IMR-90 (cell line): ENCODE measurements at regions not wholly inside any gene's neighbourhood (a gene's known extent, or its start where the extent isn't known, plus 50 kb on each side); places are given as distances from the start of the nearest gene placed in this dataset.

Source experiments
- ATAC-seq: fragments of 200-7000 bp; cut with Tn5 transposase; 2 replicates; pipeline ENCODE4 v1.9.1; 2020; ENCODE audit warnings: low read depth, mild to moderate bottlenecking, moderate library complexity
- BruUV-seq: library from RNA; stranded (reverse); fragments of 400-500 nt; replicated peaks from 2 replicates; lab custom pipeline; 2021; lab: Mats Ljungman, UMichigan
- CTCF ChIA-PET: fragments of 300-600 bp; formaldehyde crosslinking; extraction: SDS; loops from one replicate; lab custom pipeline; 2021; ENCODE audit warnings: antibody characterized with exemption; lab: Yijun Ruan, JAX
- POLR2A ChIA-PET: fragments of 300-600 bp; sonication (Branson Sonifier 250); formaldehyde crosslinking; loops from one replicate; lab custom pipeline; 2022; ENCODE audit warnings: antibody characterized with exemption; ENCODE audit not compliant: unreplicated experiment; lab: Charles Lee
- DNase-seq: peaks from one replicate; pipeline ENCODE4 v3.0.0; 2013
- H2AFZ ChIP-seq: replicated peaks from 2 replicates; pipeline ENCODE3; 2013; ENCODE audit warnings: low read length, mild to moderate bottlenecking; ENCODE audit not compliant: poor library complexity
- H2AK5ac ChIP-seq: 2 replicates; pipeline ENCODE4 v1.6.1; 2013; ENCODE audit warnings: low read depth, low read length, inconsistent platforms
- H2AK9ac ChIP-seq: replicated peaks from 2 replicates; pipeline ENCODE3; 2013; ENCODE audit warnings: mild to moderate bottlenecking, low read depth, low read length, moderate library complexity; ENCODE audit not compliant: poor library complexity
- H2BK120ac ChIP-seq: 2 replicates; pipeline ENCODE4 v1.6.1; 2013; ENCODE audit warnings: low read depth, low read length, inconsistent platforms
- H2BK15ac ChIP-seq: 3 replicates; pipeline ENCODE4 v1.6.1; 2013; ENCODE audit warnings: low read depth, low read length, inconsistent platforms
- H2BK20ac ChIP-seq: 2 replicates; pipeline ENCODE4 v1.6.1; 2013; ENCODE audit warnings: low read depth, mild to moderate bottlenecking, inconsistent platforms, low read length, moderate library complexity
- H2BK5ac ChIP-seq: 2 replicates; pipeline ENCODE4 v1.6.1; 2013; ENCODE audit warnings: mild to moderate bottlenecking, low read depth, low read length, inconsistent platforms; ENCODE audit not compliant: poor library complexity, severe bottlenecking
- H3K14ac ChIP-seq: replicated peaks from 2 replicates; pipeline ENCODE4 v1.6.1; 2013; ENCODE audit warnings: low read depth, low read length, inconsistent platforms
- H3K18ac ChIP-seq: 2 replicates; pipeline ENCODE4 v1.6.1; 2013; ENCODE audit warnings: low read depth, low read length, control low read depth
- H3K23ac ChIP-seq: 2 replicates; pipeline ENCODE4 v1.6.1; 2013; ENCODE audit warnings: low read depth, low read length, inconsistent platforms
- H3K27ac ChIP-seq: 2 replicates; pipeline ENCODE4 v1.5.1; 2013; ENCODE audit warnings: mild to moderate bottlenecking, control low read depth, low read length; ENCODE audit not compliant: insufficient read depth
- H3K27me3 ChIP-seq: 2 replicates; pipeline ENCODE4 v1.6.1; 2013; ENCODE audit warnings: low read length; ENCODE audit not compliant: control insufficient read depth, insufficient read depth
- H3K36me3 ChIP-seq: 2 replicates; pipeline ENCODE4 v1.6.1; 2013; ENCODE audit warnings: low read length, mixed read lengths; ENCODE audit not compliant: control insufficient read depth, insufficient read depth
- H3K4ac ChIP-seq: 2 replicates; pipeline ENCODE4 v1.6.1; 2013; ENCODE audit warnings: low read depth, low read length, inconsistent platforms
- H3K4me1 ChIP-seq: 2 replicates; pipeline ENCODE4 v1.6.1; 2013; ENCODE audit warnings: low read length, mixed read lengths; ENCODE audit not compliant: control insufficient read depth, insufficient read depth
- H3K4me2 ChIP-seq: 2 replicates; pipeline ENCODE4 v1.6.1; 2013; ENCODE audit warnings: low read depth, mild to moderate bottlenecking, control low read depth, low read length, moderate library complexity
- H3K4me3 ChIP-seq: 2 replicates; pipeline ENCODE4 v1.5.1; 2013; ENCODE audit warnings: low read depth, mild to moderate bottlenecking, control low read depth, low read length, moderate library complexity; ENCODE audit not compliant: insufficient read depth
- H3K56ac ChIP-seq: 2 replicates; pipeline ENCODE4 v1.6.1; 2013; ENCODE audit warnings: low read length, inconsistent platforms; ENCODE audit not compliant: insufficient read depth; ENCODE audit errors: extremely low read depth
- H3K79me1 ChIP-seq, 2 experiments: 2 replicates each; pipeline ENCODE4 v1.6.1; 2013; ENCODE audit warnings: low read length in 2 of 2, inconsistent platforms in 1 of 2, low read depth in 1 of 2
- H3K9ac ChIP-seq: 2 replicates; pipeline ENCODE4 v1.6.1; 2013; ENCODE audit warnings: low read depth, low read length, control low read depth
- H3K9me1 ChIP-seq: 2 replicates; pipeline ENCODE4 v1.6.1; 2013; ENCODE audit warnings: low read length, inconsistent platforms; ENCODE audit not compliant: insufficient read depth
- H3K9me3 ChIP-seq: 2 replicates; pipeline ENCODE4 v1.6.1; 2013; ENCODE audit warnings: low read length; ENCODE audit not compliant: control insufficient read depth, insufficient read depth
- H4K20me1 ChIP-seq: 2 replicates; pipeline ENCODE4 v1.6.1; 2013; ENCODE audit warnings: low read length, inconsistent platforms; ENCODE audit not compliant: insufficient read depth
- H4K5ac ChIP-seq: 2 replicates; pipeline ENCODE4 v1.6.1; 2013; ENCODE audit warnings: mild to moderate bottlenecking, low read depth, low read length, control low read depth
- H4K8ac ChIP-seq, 2 experiments: 2 replicates each; pipeline ENCODE4 v1.6.1; 2013; ENCODE audit warnings: low read depth in 2 of 2, low read length in 2 of 2, control low read depth in 1 of 2, inconsistent platforms in 1 of 2
- H4K91ac ChIP-seq: 2 replicates; pipeline ENCODE4 v1.6.1; 2013; ENCODE audit warnings: low read depth, low read length, inconsistent platforms; ENCODE audit not compliant: insufficient read depth
- BHLHE40 ChIP-seq: fragments of 150-350 bp; IDR thresholded peaks from 2 replicates; pipeline ENCODE4 v1.6.1; 2016; ENCODE audit warnings: mild to moderate bottlenecking, low read depth, low read length
- CEBPB ChIP-seq: IDR thresholded peaks from 2 replicates; pipeline ENCODE4 v1.6.1; 2012; ENCODE audit warnings: low read depth, low read length, improper control_type of control experiment
- CHD1 ChIP-seq: IDR thresholded peaks from 2 replicates; pipeline ENCODE4 v1.6.1; 2012; ENCODE audit warnings: low read depth, low read length, improper control_type of control experiment
- ELK1 ChIP-seq: fragments of 150-350 bp; IDR thresholded peaks from 2 replicates; pipeline ENCODE4 v1.6.1; 2016; ENCODE audit warnings: low read depth, mild to moderate bottlenecking, low read length, moderate library complexity, borderline replicate concordance
- FOS ChIP-seq: fragments of 150-350 bp; IDR thresholded peaks from 2 replicates; pipeline ENCODE4 v1.6.1; 2016; ENCODE audit warnings: low read depth, low read length
- MAZ ChIP-seq: IDR thresholded peaks from 2 replicates; pipeline ENCODE4 v1.6.1; 2012; ENCODE audit warnings: low read depth, mild to moderate bottlenecking, low read length, improper control_type of control experiment, moderate library complexity, borderline replicate concordance
- MXI1 ChIP-seq: IDR thresholded peaks from 2 replicates; pipeline ENCODE4 v1.6.1; 2012; ENCODE audit warnings: low read depth, mild to moderate bottlenecking, low read length, moderate library complexity, borderline replicate concordance
- NFE2L2 ChIP-seq: fragments of 150-350 bp; IDR thresholded peaks from 2 replicates; pipeline ENCODE4 v1.6.1; 2016; ENCODE audit warnings: low read depth, mild to moderate bottlenecking, low read length
- POLR2A ChIP-seq: IDR thresholded peaks from 2 replicates; pipeline ENCODE4 v1.6.1; 2012; ENCODE audit warnings: mild to moderate bottlenecking, low read depth, low read length
- WGBS, 2 experiments: methylation state at CpG; one replicate each; pipeline versions ENCODE4 v1.1.5 to v1.1.7; 2013; ENCODE audit warnings: missing lambda C conversion rate in 2 of 2; ENCODE audit not compliant: insufficient read length in 1 of 2; ENCODE audit errors: extremely low coverage in 2 of 2; 5-methylcytosine and 5-hydroxymethylcytosine counted together
- dilution Hi-C: fragments of 300-500 bp; cut with HindIII; formaldehyde crosslinking; loops from one replicate; pipeline ENCODE4 v1.14.3; 2018; ENCODE audit warnings: low sequenced_read_pairs; ENCODE audit not compliant: unreplicated experiment
- in situ Hi-C: fragments of 300-500 bp; cut with MboI; formaldehyde crosslinking; loops from 3 replicates; pipeline ENCODE4 v1.14.3; 2019; ENCODE audit warnings: low sequenced_read_pairs, inconsistent platforms, mixed read lengths
- intact Hi-C: fragments of 100-400 bp; cut with micrococcal nuclease; formaldehyde crosslinking; loops from 2 replicates; pipeline ENCODE4 v1.10.0; 2022
- TF ChIP-seq, protein P1 (sequence below): fragments of 150-350 bp; IDR thresholded peaks from 2 replicates; pipeline ENCODE4 v1.6.1; 2017; ENCODE audit warnings: mild to moderate bottlenecking, antibody characterized with exemption, low read length, low read depth

DNA sequence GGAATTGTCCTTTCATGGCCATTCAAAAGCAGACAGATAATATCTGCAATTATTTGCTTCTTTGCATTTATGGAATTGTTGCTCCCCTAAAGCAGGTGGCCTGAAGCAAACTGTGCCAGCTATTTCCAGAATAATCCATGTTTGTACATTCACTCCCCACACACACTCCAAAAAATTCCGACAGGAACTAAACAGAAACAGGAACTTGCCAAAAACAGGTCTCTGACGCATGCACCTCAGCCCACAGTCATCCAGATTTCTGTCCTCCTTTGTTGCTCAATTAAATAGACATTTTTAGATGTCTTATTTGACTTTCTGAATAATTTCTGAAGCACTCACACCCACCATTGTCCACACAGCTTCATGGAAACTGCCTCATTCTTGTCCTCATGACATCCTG lies 71.5 kb upstream of the EDNRA start:
- ATAC-seq (no peak), DNase-seq (peak; percentile 57)
- Histone ChIP-seq H2BK120ac (peak overlapping the region; percentile 45; the same call in 1 of the 2 replicates), H3K36me3 (no peaks in the 10 kb centered on the region), H3K27ac (no peak overlapping the region), H3K9ac (no peak overlapping the region), H4K91ac (no peak overlapping the region), H3K79me1 (no peaks in the 10 kb centered on the region), H3K4me1 (no peaks in the 10 kb centered on the region), H2BK15ac (no peak overlapping the region), H3K4me3 (no peak overlapping the region), H4K8ac (no peak overlapping the region), H4K5ac (no peak overlapping the region), H2BK5ac (no peak overlapping the region), H2BK20ac (no peak overlapping the region), H2AK9ac (no peak overlapping the region), H3K56ac (no peak overlapping the region), H3K4ac (no peak overlapping the region), H3K23ac (no peak overlapping the region), H3K18ac (no peak overlapping the region), H2AFZ (no peak overlapping the region), H3K4me2 (no peak overlapping the region), H3K27me3 (no peaks in the 10 kb centered on the region), H2AK5ac (no peak overlapping the region; the same call in 1 of the 2 replicates), H3K9me1 (no peaks in the 10 kb centered on the region; the same call in 1 of the 2 replicates), H3K9me3 (no peaks in the 10 kb centered on the region), H3K14ac (0 out of 2 replicates have a peak overlapping the region, but pooled peaks have one; percentile 10), H4K20me1 (no peaks in the 10 kb centered on the region)
- dilution Hi-C loops (no loop called here), in situ Hi-C loops (no loop called here), intact Hi-C loops (no loop called here)
- TF ChIP-seq MXI1 = no peak
- TF ChIP-seq BHLHE40 = no peak
- TF ChIP-seq CEBPB = no peak
- TF ChIP-seq FOS = no peak
- TF ChIP-seq, protein P1, sequence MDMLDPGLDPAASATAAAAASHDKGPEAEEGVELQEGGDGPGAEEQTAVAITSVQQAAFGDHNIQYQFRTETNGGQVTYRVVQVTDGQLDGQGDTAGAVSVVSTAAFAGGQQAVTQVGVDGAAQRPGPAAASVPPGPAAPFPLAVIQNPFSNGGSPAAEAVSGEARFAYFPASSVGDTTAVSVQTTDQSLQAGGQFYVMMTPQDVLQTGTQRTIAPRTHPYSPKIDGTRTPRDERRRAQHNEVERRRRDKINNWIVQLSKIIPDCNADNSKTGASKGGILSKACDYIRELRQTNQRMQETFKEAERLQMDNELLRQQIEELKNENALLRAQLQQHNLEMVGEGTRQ = no peak
- TF ChIP-seq CHD1 = no peak
- no peak for TF ChIP-seq ELK1
- no peak for TF ChIP-seq MAZ
- TF ChIP-seq POLR2A = no peak
- no peak for TF ChIP-seq NFE2L2
- no TSS peak for BruUV-seq
- ChIA-PET CTCF (interaction anchor here (0.9 to 1.3 kb wide), 3 partner anchors 20 to 248 kb away, joined by 3 read pairs; no protein-coding TSS in a partner anchor), POLR2A (no interaction called here)
- WGBS, 2 experiments = 80% methylated on average over 1 of the region's 2 CpGs; no CpG with 5 or more reads in 1 of the 2 experiments
